HL-60 (cell line): ENCODE measurements at regions not wholly inside any gene's neighbourhood (a gene's known extent, or its start where the extent isn't known, plus 50 kb on each side); places are given as distances from the start of the nearest gene placed in this dataset.

Source experiments
- DNase-seq, 2 experiments: peaks; one replicate each; pipeline ENCODE4 v3.0.0-alpha.2; 2010 to 2020; ENCODE audit warnings: low read depth in 1 of 2, low spot score in 1 of 2
- H3K27ac ChIP-seq: fragments of 250-450 bp; sonication (Bioruptor Pico); replicated peaks from 2 replicates; pipeline ENCODE4 v1.5.1; 2020; ENCODE audit warnings: mild to moderate bottlenecking, moderate library complexity
- H3K27me3 ChIP-seq: fragments of 250-450 bp; sonication (Bioruptor Pico); 2 replicates; pipeline ENCODE4 v1.5.1; 2021; ENCODE audit warnings: mild to moderate bottlenecking, moderate library complexity; ENCODE audit not compliant: insufficient read depth, poor library complexity, severe bottlenecking
- H3K4me3 ChIP-seq: replicated peaks from 2 replicates; pipeline ENCODE4 v1.5.1; 2011; ENCODE audit warnings: mild to moderate bottlenecking, control low read depth, low read length; ENCODE audit not compliant: insufficient read depth
- GABPA ChIP-seq: IDR thresholded peaks from 2 replicates; pipeline ENCODE4 v1.6.1; 2012; ENCODE audit warnings: low read depth
- POLR2AphosphoS5 ChIP-seq: IDR thresholded peaks from 2 replicates; pipeline ENCODE4 v1.6.1; 2012; ENCODE audit warnings: low read depth
- REST ChIP-seq: IDR thresholded peaks from 2 replicates; pipeline ENCODE4 v1.6.1; 2012; ENCODE audit warnings: low read depth; ENCODE audit not compliant: insufficient replicate concordance
- SPI1 ChIP-seq: IDR thresholded peaks from 2 replicates; pipeline ENCODE4 v1.6.1; 2012; ENCODE audit warnings: low read depth, mild to moderate bottlenecking, borderline replicate concordance
- TF ChIP-seq, protein P1 (sequence below): IDR thresholded peaks from one replicate; pipeline ENCODE4 v1.5.1; 2011; ENCODE audit warnings: low read length, control low read depth, inconsistent platforms; ENCODE audit not compliant: insufficient read depth

GRCh38 chr16:73124097-73124652, 76.2 kb upstream of the ZFHX3 start:
- TF ChIP-seq SPI1 (no peak), GABPA (no peak), REST (no peak), POLR2AphosphoS5 (no peak)
- TF ChIP-seq, protein P1, sequence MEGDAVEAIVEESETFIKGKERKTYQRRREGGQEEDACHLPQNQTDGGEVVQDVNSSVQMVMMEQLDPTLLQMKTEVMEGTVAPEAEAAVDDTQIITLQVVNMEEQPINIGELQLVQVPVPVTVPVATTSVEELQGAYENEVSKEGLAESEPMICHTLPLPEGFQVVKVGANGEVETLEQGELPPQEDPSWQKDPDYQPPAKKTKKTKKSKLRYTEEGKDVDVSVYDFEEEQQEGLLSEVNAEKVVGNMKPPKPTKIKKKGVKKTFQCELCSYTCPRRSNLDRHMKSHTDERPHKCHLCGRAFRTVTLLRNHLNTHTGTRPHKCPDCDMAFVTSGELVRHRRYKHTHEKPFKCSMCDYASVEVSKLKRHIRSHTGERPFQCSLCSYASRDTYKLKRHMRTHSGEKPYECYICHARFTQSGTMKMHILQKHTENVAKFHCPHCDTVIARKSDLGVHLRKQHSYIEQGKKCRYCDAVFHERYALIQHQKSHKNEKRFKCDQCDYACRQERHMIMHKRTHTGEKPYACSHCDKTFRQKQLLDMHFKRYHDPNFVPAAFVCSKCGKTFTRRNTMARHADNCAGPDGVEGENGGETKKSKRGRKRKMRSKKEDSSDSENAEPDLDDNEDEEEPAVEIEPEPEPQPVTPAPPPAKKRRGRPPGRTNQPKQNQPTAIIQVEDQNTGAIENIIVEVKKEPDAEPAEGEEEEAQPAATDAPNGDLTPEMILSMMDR: no peak
- Histone ChIP-seq H3K27ac (no peak overlapping the region), H3K4me3 (no peak overlapping the region), H3K27me3 (no peaks in the 10 kb centered on the region)
- no peak for DNase-seq

DNA sequence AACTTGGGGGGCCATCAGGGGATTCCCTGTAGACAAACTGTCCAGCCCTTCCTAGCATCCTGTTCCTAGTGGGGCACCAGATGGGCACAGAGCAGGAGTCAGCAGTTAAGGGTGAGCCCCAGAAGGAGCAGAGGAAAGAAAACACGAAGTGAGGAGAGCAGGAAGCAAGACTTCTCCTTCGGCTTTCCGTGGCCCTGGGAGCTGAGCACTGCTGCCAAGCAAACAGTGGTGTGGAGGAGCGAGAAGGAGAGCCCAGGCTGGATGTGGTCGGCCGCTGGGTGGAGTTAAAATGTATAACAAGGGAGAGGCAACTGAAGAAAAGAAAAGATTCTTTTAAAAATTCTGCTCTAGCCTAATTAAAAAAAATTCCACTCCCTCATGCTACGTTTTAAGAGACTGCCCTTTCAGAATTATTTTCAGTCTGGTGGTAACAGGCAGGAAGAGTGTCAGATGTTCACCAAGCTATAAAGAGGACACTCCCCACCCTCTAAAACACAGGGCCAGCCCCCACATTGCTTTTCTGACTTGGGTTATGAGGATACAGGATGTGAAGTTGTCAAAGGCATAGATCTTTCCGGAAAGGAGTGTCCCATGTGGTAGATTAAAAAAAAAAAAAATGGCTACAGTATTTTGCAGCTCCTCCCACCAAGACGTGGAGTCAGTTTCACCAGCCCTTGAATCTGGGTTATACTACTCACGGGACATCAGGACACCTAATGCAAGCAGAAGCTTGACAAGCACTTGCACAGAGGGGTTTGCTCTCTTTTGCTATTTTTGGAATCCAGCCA, 74.9 kb upstream of the ZFHX3 start:
- TF ChIP-seq SPI1 (no peak), GABPA (no peak), REST (no peak), POLR2AphosphoS5 (no peak)
- TF ChIP-seq, protein P1: no peak
- H3K4me3 ChIP-seq: no peak overlapping the region
- DNase-seq: peak in 1 of 2 experiments; percentile 62
- H3K27me3 ChIP-seq: no peaks in the 10 kb centered on the region
- peak overlapping the region; percentile 28 for H3K27ac ChIP-seq

DNA sequence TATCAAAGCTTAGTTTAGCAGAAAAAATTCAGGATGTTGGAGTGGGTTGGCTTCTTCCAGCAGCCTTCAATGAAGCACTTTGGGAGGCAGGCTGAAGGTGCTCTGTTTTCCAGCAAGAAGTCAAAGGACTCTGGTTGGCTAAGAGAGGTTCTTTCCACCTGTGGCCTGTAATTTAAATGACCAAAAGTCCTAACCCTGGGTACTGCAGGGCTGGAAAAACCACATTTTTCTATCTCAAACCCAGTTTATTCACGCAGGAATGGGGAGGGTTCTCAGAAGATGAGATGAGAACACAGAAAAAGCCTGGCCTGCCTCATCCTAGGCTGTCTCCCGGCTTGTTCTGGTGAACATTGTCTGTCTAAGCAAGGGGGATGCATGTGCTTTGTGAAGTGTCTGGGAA, 68.6 kb upstream of the ZFHX3 start:
- no peak overlapping the region for H3K27ac ChIP-seq
- TF ChIP-seq REST (no peak), POLR2AphosphoS5 (no peak), GABPA (no peak), SPI1 (no peak)
- TF ChIP-seq, protein P1: no peak
- DNase-seq: no peak
- H3K27me3 ChIP-seq: no peaks in the 10 kb centered on the region
- no peak overlapping the region for H3K4me3 ChIP-seq
